ENCODE measurements at regions not wholly inside any gene's neighbourhood (a gene's known extent, or its start where the extent isn't known, plus 50 kb on each side); places are given as distances from the start of the nearest gene placed in this dataset.

DNA sequence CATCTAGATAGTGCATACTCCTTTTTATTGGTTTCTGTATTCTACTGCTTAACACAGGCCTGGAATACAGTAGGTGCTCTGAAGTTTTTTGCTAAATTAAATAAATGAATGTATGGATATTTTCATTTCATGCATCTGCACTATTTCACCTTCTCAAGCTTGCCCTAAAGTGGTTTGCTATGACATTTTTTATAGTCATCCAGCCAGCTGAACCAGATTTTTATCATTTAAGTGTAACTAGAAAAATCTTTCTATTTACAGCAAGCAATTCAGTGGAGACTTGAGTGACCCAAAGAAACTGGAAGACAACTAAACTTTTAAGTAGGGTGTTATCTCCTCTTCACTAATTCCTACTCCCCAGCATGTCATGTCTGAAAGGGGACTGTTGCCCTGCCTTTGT lies 354.9 kb downstream of the OSR1 start:
- no peak overlapping the region for H3K4me2 ChIP-seq
- H3K79me2 ChIP-seq (ENCODE audit: insufficient read depth, low read depth), result no peaks in the 10 kb centered on the region
- no peaks in the 10 kb centered on the region for H3K27me3 ChIP-seq (ENCODE audit: insufficient read depth, low read depth)
- no peak overlapping the region for H2AFZ ChIP-seq (ENCODE audit: low read depth)
- TF ChIP-seq, protein P1, sequence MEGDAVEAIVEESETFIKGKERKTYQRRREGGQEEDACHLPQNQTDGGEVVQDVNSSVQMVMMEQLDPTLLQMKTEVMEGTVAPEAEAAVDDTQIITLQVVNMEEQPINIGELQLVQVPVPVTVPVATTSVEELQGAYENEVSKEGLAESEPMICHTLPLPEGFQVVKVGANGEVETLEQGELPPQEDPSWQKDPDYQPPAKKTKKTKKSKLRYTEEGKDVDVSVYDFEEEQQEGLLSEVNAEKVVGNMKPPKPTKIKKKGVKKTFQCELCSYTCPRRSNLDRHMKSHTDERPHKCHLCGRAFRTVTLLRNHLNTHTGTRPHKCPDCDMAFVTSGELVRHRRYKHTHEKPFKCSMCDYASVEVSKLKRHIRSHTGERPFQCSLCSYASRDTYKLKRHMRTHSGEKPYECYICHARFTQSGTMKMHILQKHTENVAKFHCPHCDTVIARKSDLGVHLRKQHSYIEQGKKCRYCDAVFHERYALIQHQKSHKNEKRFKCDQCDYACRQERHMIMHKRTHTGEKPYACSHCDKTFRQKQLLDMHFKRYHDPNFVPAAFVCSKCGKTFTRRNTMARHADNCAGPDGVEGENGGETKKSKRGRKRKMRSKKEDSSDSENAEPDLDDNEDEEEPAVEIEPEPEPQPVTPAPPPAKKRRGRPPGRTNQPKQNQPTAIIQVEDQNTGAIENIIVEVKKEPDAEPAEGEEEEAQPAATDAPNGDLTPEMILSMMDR (conservative IDR thresholded peaks at IDR 0.05; ENCODE audit: low read depth, low read length), result no peak
- no peak overlapping the region for H3K27ac ChIP-seq
- H4K20me1 ChIP-seq (ENCODE audit: insufficient read depth), result no peaks in the 10 kb centered on the region
- H3K4me3 ChIP-seq (IDR thresholded peaks at IDR 0.05; ENCODE audit: insufficient read depth, low read depth, low read length), result no peak overlapping the region
- H3K9ac ChIP-seq, result no peak overlapping the region
- no peaks in the 10 kb centered on the region for H3K4me1 ChIP-seq (ENCODE audit: low read depth, poor library complexity, severe bottlenecking)
- no peaks in the 10 kb centered on the region for H3K36me3 ChIP-seq (ENCODE audit: insufficient read depth)

- H3K9ac ChIP-seq, result no peak overlapping the region
- no peak overlapping the region for H3K27ac ChIP-seq
- H3K79me2 ChIP-seq (ENCODE audit: insufficient read depth, low read depth), result no peaks in the 10 kb centered on the region
- no peaks in the 10 kb centered on the region for H3K27me3 ChIP-seq (ENCODE audit: insufficient read depth, low read depth)
- TF ChIP-seq, protein P1 (conservative IDR thresholded peaks at IDR 0.05; ENCODE audit: low read depth, low read length), result no peak
- no peaks in the 10 kb centered on the region for H3K4me1 ChIP-seq (ENCODE audit: low read depth, poor library complexity, severe bottlenecking)
- no peak overlapping the region for H3K4me3 ChIP-seq (IDR thresholded peaks at IDR 0.05; ENCODE audit: insufficient read depth, low read depth, low read length)
- H4K20me1 ChIP-seq (ENCODE audit: insufficient read depth), result no peaks in the 10 kb centered on the region
- H2AFZ ChIP-seq (ENCODE audit: low read depth), result no peak overlapping the region
- no peak overlapping the region for H3K4me2 ChIP-seq
- no peaks in the 10 kb centered on the region for H3K36me3 ChIP-seq (ENCODE audit: insufficient read depth)
These were observed 357.6 kb downstream of the OSR1 start for GRCh38 chr2:19000776-19001175.

GRCh38 chr2:18999198-18999597 lies 359.2 kb downstream of the OSR1 start:
- Histone ChIP-seq H3K79me2 (ENCODE audit: insufficient read depth, low read depth) (no peaks in the 10 kb centered on the region), H3K4me2 (no peak overlapping the region), H2AFZ (ENCODE audit: low read depth) (no peak overlapping the region), H4K20me1 (ENCODE audit: insufficient read depth) (no peaks in the 10 kb centered on the region), H3K9ac (no peak overlapping the region), H3K4me3 (IDR thresholded peaks at IDR 0.05; ENCODE audit: insufficient read depth, low read depth, low read length) (no peak overlapping the region), H3K4me1 (ENCODE audit: low read depth, poor library complexity, severe bottlenecking) (no peaks in the 10 kb centered on the region), H3K27me3 (ENCODE audit: insufficient read depth, low read depth) (no peaks in the 10 kb centered on the region), H3K36me3 (ENCODE audit: insufficient read depth) (no peaks in the 10 kb centered on the region), H3K27ac (no peak overlapping the region)
- TF ChIP-seq, protein P1 (conservative IDR thresholded peaks at IDR 0.05; ENCODE audit: low read depth, low read length), result no peak

GRCh38 chr2:18998491-18998890 lies 359.9 kb downstream of the OSR1 start:
- no peak overlapping the region for H3K27ac ChIP-seq
- TF ChIP-seq, protein P1 (conservative IDR thresholded peaks at IDR 0.05; ENCODE audit: low read depth, low read length), result no peak

More at GRCh38 chr2:18998491-18998890, 359.9 kb downstream of the OSR1 start:
- no peak overlapping the region for H2AFZ ChIP-seq (ENCODE audit: low read depth)
- H3K9ac ChIP-seq, result no peak overlapping the region
- H3K79me2 ChIP-seq (ENCODE audit: insufficient read depth, low read depth), result no peaks in the 10 kb centered on the region
- no peaks in the 10 kb centered on the region for H3K27me3 ChIP-seq (ENCODE audit: insufficient read depth, low read depth)
- no peak overlapping the region for H3K4me2 ChIP-seq
- H3K4me1 ChIP-seq (ENCODE audit: low read depth, poor library complexity, severe bottlenecking), result no peaks in the 10 kb centered on the region
- H3K36me3 ChIP-seq (ENCODE audit: insufficient read depth), result no peaks in the 10 kb centered on the region
- H3K4me3 ChIP-seq (IDR thresholded peaks at IDR 0.05; ENCODE audit: insufficient read depth, low read depth, low read length), result no peak overlapping the region
- H4K20me1 ChIP-seq (ENCODE audit: insufficient read depth), result no peaks in the 10 kb centered on the region
